DOHH2 (cell line): ENCODE measurements at regions not wholly inside any gene's neighbourhood (a gene's known extent, or its start where the extent isn't known, plus 50 kb on each side); places are given as distances from the start of the nearest gene placed in this dataset.

Experiments
- CTCF ChIP-seq: fragments of 200-600 bp; sonication (generic); IDR thresholded peaks from one replicate; pipeline ENCODE4 v1.5.1; 2014; ENCODE audit warnings: antibody characterized with exemption, mild to moderate bottlenecking, low read depth, low read length; ENCODE audit not compliant: poor library complexity, severe bottlenecking
- EZH2phosphoT487 ChIP-seq: fragments of 200-600 bp; sonication (generic); IDR thresholded peaks from 2 replicates; pipeline ENCODE4 v1.6.1; 2017; ENCODE audit warnings: borderline replicate concordance, mild to moderate bottlenecking, antibody characterized with exemption, low read length, moderate library complexity, mixed read lengths

GRCh38 chr2:104408266-104408665, 445.6 kb upstream of the POU3F3 start:
- no peak for TF ChIP-seq CTCF
- no peak for TF ChIP-seq EZH2phosphoT487
